ENCODE measurements at regions not wholly inside any gene's neighbourhood (a gene's known extent, or its start where the extent isn't known, plus 50 kb on each side); places are given as distances from the start of the nearest gene placed in this dataset.
"Not testable (repeated sequence)": the region's sequence is repeated elsewhere in the genome, so short reads cannot be mapped to it uniquely, and the experiment has no call there.

GRCh38 chr2:120646994-120647393 lies 88.7 kb upstream of the GLI2 start:
- Histone ChIP-seq H3K4me1 (ENCODE audit: control insufficient read depth, insufficient read depth, low read length) (no peaks in the 10 kb centered on the region), H3K4me3 (ENCODE audit: low read depth, low read length) (no peak overlapping the region), H3K27ac (ENCODE audit: extremely low read depth, low read depth, low read length) (no peak overlapping the region), H3K36me3 (ENCODE audit: control insufficient read depth in 2 of 2, insufficient read depth in 1 of 2, low read length in 2 of 2) (no peaks in the 10 kb centered on the region), H3K9me3 (ENCODE audit: control insufficient read depth, insufficient read depth, low read depth, low read length) (no peaks in the 10 kb centered on the region)
- CTCF ChIA-PET: interaction anchor here (0.6 to 0.7 kb wide), 4 partner anchors 29 to 736 kb away, joined by 3 to 5 read pairs (median 5); no protein-coding TSS in a partner anchor
- TF ChIP-seq ZNF350 (tag by site-specific recombination; IDR thresholded peaks at IDR 0.05) (no peak), BCL11B (tag by site-specific recombination; IDR thresholded peaks at IDR 0.05; ENCODE audit: low read depth) (no peak), ZNF624 (tag by site-specific recombination; IDR thresholded peaks at IDR 0.05) (no peak), ZNF549 (tag by site-specific recombination; IDR thresholded peaks at IDR 0.05) (no peak), ZNF248 (tag by site-specific recombination; IDR thresholded peaks at IDR 0.05) (no peak), GFI1B (tag by site-specific recombination; IDR thresholded peaks at IDR 0.05) (no peak), ZSCAN23 (tag by site-specific recombination; IDR thresholded peaks at IDR 0.05) (no peak)
- POLR2A ChIA-PET: no interaction called here

- CTCF ChIA-PET: interaction anchor here (0.6 to 0.7 kb wide), 3 partner anchors 506 to 736 kb away, joined by 3 to 5 read pairs (median 5); no protein-coding TSS in a partner anchor
- Histone ChIP-seq H3K9me3 (ENCODE audit: control insufficient read depth, insufficient read depth, low read depth, low read length) (no peaks in the 10 kb centered on the region), H3K36me3 (ENCODE audit: control insufficient read depth in 2 of 2, insufficient read depth in 1 of 2, low read length in 2 of 2) (no peaks in the 10 kb centered on the region), H3K4me3 (ENCODE audit: low read depth, low read length) (no peak overlapping the region), H3K27ac (ENCODE audit: extremely low read depth, low read depth, low read length) (no peak overlapping the region), H3K4me1 (ENCODE audit: control insufficient read depth, insufficient read depth, low read length) (no peaks in the 10 kb centered on the region)
- no peak for TF ChIP-seq ZNF555 (tag by site-specific recombination; conservative IDR thresholded peaks at IDR 0.05)
- TF ChIP-seq IKZF3 (tag by site-specific recombination; IDR thresholded peaks at IDR 0.05): no peak
- TF ChIP-seq ZFHX2 (tag by site-specific recombination; conservative IDR thresholded peaks at IDR 0.05): no peak
- TF ChIP-seq ZNF596 (tag by site-specific recombination; IDR thresholded peaks at IDR 0.05): no peak
- TF ChIP-seq ZSCAN5A (tag by site-specific recombination; IDR thresholded peaks at IDR 0.05): no peak
- no peak for TF ChIP-seq ZNF830 (tag by site-specific recombination; IDR thresholded peaks at IDR 0.05; ENCODE audit: low read depth)
- TF ChIP-seq ZNF362 (tag by site-specific recombination; IDR thresholded peaks at IDR 0.05): no peak
- TF ChIP-seq KLF1 (tag by site-specific recombination; IDR thresholded peaks at IDR 0.05): no peak
- no peak for TF ChIP-seq ZNF837 (tag by site-specific recombination; IDR thresholded peaks at IDR 0.05)
- no peak for TF ChIP-seq ZNF404 (tag by site-specific recombination; IDR thresholded peaks at IDR 0.05)
- no peak for TF ChIP-seq ELK4 (IDR thresholded peaks at IDR 0.05; ENCODE audit: borderline replicate concordance, low read depth, low read length)
- no peak for TF ChIP-seq ZNF747 (tag by site-specific recombination; IDR thresholded peaks at IDR 0.05)
- no peak for TF ChIP-seq ZSCAN30 (tag by site-specific recombination; IDR thresholded peaks at IDR 0.05)
- TF ChIP-seq ZNF19 (tag by site-specific recombination; IDR thresholded peaks at IDR 0.05; ENCODE audit: low read depth): no peak
- no peak for TF ChIP-seq SP2 (tag by site-specific recombination; IDR thresholded peaks at IDR 0.05)
- TF ChIP-seq HOXA7 (CRISPR knock-in tag; IDR thresholded peaks at IDR 0.05; ENCODE audit: borderline replicate concordance): no peak
- no peak for TF ChIP-seq ZNF2 (tag by site-specific recombination; IDR thresholded peaks at IDR 0.05)
- TF ChIP-seq ZXDB (tag by site-specific recombination; IDR thresholded peaks at IDR 0.05): no peak
- POLR2A ChIA-PET: no interaction called here
Observed at GRCh38 chr2:120647487-120647886, 88.2 kb upstream of the GLI2 start.

GRCh38 chr2:120649381-120649780 lies 86.3 kb upstream of the GLI2 start:
- H3K4me3 ChIP-seq (ENCODE audit: low read depth, low read length); POLR2A ChIA-PET; H3K9me3 ChIP-seq (ENCODE audit: control insufficient read depth, insufficient read depth, low read depth, low read length); H3K36me3 ChIP-seq (ENCODE audit: control insufficient read depth in 2 of 2, insufficient read depth in 1 of 2, low read length in 2 of 2); H3K4me1 ChIP-seq (ENCODE audit: control insufficient read depth, insufficient read depth, low read length); H3K27ac ChIP-seq (ENCODE audit: extremely low read depth, low read depth, low read length): not testable (repeated sequence)
- CTCF ChIA-PET: interaction anchor here (0.7 kb wide), 1 partner anchor 11 kb away, joined by 3 read pairs; no protein-coding TSS in a partner anchor
